Ramos (cell line): ENCODE measurements at regions not wholly inside any gene's neighbourhood (a gene's known extent, or its start where the extent isn't known, plus 50 kb on each side); places are given as distances from the start of the nearest gene placed in this dataset.

Experiments used
- in situ Hi-C: fragments of 300-500 bp; cut with MboI; formaldehyde crosslinking; loops from one replicate; pipeline ENCODE4 v1.14.3; 2022; ENCODE audit warnings: low sequenced_read_pairs; ENCODE audit not compliant: unreplicated experiment

DNA sequence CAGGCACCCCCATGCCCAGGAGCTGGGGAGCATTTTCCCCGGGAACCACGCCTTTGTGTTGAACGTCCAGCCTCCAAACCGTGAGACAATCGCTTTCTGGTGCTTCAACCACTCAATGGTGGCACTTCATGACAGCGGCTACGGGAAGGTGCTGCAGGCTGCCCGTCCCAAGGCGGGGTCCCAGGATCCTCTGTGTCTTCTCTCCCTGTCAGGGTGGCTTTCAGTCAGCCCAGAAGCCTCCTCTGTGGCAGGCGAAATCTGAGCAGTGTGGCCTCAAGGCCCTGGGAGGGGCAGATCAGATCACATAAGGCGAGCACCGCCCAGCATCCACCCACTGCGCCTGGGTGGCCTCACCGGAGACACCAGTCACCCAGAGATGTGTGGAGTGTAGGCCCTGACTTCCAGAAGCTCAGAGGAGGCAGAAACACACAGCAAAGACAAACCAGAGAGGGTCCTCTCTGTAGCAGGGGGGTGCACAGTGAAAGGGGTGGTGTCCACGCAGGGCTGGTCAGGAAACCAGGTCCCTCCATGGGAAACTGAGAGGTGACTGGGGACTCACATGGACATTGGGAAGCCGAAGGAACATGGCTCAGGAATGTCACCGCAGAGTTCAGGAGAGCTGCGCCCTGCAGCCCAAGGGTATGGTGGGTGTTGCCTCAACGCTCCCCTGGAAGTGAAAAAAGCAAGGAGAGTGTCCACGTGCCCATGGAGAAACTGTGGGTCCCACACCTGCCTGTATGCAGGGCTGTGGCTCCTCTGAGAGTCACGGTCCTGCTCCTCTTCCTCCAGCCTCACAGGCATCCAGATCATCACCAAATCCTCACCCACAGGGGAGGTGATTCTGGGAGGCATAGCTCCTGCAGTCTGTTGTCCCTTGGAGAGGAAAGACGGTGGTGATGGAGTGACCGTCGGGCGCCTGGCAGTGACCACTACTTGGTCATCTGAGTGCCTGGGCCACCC is 1420.7 kb downstream of the TBC1D22A start:
- in situ Hi-C loops = no loop called here

DNA sequence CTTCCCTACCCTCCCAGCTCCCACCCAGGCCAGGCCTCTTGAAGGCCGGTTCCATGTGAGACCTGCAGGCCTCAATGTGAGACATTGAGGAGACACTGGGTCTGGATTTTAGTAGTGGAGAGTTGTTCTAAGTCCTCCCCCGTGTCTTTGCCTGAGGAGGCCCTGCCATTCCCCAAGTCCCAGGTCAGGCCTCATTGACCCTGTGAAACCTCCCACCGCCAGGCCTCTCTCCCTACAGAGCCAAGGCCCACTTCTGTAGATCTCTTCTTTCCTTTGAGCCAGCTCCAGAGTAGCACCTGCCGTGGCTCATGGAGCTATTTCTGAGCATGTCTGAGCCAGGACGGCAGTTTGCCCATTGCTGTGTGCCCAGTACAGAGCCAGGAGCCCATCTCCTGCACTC is 1419.6 kb downstream of the TBC1D22A start:
- in situ Hi-C loops = no loop called here

DNA sequence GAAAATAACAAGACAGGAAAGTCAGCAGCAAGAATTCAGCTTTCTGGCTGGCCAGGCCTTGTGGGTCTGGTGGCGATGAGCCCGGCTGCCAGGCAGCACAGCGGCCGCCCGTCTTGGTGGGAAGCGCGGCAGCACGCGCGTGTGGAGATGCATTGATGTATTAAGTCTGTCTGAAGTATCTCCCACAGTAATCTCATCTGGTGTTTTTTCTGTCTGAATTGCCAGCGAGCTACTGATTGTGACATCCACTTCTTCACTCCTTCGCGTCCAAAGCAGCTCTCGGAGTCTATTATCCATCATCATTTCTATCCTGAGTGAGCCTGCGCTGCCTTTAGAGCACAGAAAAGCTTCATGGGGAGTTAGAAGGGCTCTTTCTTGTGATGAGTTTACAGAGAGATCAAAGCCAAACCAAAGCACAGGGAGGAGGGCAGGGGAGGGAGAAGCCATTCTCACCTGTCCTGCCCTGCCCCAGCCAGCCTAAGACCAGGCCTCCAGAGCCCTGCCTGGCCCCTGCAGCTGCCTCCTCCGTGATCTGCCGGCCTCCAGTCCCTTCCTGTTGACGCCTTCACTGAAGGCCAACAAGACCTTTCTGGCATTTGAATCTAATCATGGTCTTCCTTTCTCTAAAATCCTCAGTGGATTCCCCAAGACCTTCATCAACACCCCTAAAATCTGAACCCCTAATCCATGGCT is 1419.0 kb downstream of the TBC1D22A start:
- in situ Hi-C loops = no loop called here

DNA sequence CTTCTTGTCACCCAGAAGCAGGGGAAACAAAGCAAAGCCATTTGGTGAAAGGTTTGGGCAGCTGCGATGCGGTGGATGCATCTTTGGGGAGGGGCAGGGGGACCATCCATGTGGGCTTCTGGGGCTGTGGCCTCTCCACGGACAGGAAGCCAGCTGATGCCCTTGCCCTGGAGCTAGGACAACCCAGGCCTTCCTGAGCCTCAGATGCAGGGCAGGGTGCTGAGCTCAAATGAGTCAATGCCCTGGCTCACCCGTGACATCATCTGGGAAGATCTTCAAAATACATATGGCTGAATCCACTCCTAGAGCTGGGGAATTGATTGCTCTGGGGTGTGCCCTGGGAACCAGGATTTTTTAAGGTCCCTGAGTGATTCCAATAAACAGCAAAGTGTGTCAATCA is 1418.2 kb downstream of the TBC1D22A start:
- in situ Hi-C loops = no loop called here

DNA sequence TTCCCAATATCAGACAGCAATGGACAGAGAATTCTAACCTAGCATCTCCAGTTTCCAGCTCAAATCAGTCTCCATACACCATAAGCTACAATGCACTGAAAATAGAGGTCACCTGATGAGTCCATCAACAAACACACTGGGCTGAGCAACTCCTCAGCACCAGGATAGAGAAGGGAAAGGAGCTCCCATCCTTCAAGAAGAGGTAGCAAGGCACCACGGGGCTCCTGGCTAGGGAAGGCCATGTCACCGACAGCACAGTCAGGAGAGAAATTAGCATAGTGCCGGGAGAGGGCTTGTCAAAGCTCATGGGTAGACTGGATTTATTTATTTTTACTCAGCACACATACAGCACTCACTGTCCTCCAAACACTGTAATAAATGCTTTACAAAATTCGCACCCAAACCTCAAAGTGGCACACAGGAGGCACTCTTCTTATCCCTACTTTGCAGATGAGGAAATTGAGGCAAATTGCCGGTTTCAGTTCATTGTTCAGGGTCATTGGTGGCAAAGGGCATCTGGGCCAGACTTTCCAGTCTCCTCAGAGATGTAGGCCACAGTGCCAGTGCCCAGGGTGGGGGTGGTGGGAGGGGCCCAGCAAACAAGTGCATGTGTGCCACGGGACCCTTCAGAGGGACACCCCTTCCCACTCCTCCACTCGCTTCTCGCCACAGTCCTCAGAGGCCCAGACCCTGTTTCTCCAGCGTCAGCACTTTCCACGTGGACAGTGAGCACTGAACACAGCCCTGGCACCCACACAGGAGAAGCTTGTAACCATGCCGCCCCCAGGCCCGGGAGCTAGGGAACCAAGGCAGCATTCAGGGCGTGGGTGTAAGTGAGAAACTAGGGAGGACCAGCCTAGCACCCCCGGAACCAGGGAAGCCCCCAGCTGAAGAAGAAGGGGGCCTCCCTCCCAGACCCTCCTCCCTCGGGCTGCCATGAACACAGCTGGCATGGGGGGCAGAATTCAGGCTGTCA is 1417.4 kb downstream of the TBC1D22A start:
- in situ Hi-C loops = no loop called here

DNA sequence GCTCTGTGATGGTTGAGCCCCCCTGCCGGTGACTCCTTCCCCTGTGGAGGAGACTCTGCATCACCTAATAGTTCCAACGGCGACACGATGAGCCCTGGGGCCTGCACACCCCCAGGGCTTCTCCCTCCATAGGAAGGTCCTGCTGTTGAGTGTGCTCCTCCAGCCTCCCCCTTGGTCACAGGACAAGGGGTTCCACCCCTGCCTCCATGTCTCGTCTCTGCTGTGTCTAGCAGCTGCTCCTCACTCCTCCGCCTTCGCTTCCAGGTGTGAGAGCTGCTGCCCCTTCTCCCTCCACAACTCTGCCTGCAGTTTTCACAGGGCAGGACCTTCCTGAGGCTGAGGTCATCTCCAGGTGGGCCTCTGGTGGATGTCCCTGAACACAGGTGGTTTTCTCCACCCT is 1416.1 kb downstream of the TBC1D22A start:
- in situ Hi-C loops = no loop called here

DNA sequence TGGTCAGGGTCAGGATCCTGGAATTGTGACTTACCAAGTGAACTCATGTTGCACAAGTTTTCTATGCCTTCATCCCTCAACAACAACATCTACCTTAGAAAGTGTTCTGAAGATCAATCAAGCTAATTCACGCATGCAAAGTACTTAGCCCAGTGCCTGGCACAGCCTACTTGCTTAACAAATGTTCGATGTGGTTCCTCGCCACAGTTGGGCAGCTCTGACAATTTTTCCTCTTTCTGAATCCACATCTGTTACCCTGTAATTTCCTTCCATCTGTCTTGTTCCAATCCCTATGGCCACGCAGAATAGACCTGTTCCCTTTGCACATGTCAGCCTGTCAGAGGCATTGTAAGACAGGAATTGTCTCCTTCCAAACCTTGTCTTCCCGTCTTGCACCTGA is 1415.2 kb downstream of the TBC1D22A start:
- in situ Hi-C loops = no loop called here

DNA sequence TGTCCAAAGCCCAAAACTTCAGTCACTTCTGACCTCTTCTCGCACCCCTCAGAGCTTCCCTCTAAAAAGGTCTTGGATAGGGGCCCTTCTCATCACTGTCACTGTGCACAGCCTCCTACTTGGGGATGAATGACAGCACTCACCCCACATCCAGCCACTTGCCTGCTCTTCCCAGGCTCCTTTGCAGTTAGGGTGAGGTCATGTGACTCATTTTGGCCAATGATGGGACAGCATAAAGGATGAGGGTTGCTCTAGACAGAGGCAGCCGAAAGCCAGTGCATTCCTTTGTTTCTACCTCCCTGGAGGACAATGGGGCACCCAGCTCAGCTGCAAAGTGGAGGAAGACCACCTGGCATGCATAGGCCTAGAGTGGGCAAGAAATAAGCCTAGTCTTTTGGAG is 1413.3 kb downstream of the TBC1D22A start:
- in situ Hi-C loops = no loop called here

DNA sequence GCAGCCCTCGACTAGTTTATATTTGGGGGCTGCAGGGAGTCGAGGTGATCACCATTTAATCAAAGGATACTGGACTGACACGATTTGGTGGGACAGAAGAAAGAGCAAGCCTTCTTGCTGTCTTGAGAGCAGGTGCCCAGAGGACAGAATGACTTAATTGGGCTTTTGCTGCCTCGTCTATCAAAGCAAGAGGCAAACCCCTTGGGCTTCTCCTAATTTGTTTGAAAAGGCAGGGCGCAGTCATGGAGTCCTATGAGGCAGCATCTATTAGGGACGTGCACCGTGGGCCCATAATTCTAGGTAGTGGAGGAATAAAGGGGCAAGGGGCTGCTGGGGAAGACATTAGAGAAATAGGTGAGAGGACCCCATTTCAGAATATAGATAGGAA is 1411.3 kb downstream of the TBC1D22A start:
- in situ Hi-C loops = no loop called here

DNA sequence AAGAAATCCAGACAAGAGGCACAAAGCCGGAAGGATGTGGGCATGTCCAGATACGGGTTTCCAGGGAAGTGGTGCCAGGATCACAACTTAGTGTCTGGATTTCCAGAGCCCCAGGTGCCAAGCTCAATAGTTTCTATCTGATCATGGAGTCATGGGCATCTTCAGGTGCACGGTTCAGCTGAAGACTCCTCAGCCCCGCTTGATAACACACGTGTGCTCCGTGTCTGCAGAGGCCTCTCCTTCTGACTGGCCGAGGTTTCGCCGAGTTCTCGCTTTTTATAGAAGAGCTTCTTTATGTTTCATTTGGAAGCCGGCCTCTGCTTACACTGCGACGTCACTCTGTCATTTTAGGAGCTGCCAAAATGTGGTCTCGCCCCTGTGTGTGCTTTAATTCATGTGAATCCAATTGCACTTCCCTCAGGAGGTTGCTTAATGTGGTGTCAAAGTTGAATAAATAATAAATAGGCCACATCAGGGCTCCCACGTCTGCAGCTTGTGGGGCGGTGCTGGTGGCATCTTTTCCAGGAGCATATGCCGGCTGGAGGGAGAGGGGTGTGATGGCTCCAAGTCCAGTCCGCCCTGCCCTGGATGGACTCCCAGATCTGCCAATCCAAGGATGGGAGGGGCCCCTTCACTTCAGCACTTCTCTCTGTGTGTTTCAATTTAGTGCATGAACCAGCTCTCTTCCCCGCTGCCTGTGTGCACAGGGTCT is 1410.8 kb downstream of the TBC1D22A start:
- in situ Hi-C loops = no loop called here

DNA sequence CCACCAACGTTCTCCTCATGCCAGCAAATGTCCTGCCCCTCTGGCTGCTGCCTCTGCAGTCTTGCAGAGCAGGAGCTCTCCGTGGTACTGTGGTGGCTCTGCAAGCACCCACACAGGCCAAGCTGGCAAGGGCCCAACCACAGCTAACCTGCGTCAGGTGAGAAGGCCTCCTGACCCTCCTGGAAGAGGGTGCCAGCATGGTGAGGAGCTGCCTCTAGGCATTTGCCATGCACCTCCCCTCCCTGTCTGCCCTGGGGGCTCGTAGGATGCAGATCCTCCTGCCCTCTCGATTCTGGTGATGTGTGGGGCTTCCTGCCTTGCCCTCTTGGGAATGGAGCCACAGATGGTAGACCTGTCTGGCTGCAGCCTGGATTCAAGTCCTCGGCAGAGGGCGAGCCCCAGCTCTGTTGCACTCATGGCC is 1408.8 kb downstream of the TBC1D22A start:
- in situ Hi-C loops = no loop called here

DNA sequence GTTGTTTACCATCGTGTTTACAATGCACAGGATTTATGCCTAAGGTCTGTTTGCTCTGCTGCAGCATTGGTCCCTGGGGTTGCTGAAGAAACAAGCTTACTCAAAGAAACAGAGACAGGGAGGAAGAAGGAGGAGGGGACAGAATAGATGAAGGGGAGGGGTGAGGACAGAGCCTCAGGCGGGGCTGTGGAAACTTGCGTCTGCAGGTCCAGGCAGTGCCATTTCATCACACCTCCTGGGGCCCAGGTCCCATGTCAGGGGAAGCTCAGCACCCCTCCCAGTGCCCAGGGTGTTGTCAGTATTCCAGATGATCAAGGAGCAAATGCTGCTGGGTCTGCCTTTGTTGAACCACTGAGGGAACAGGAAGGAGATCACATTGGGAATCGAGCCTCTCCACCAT is 1406.8 kb downstream of the TBC1D22A start:
- in situ Hi-C loops = no loop called here

DNA sequence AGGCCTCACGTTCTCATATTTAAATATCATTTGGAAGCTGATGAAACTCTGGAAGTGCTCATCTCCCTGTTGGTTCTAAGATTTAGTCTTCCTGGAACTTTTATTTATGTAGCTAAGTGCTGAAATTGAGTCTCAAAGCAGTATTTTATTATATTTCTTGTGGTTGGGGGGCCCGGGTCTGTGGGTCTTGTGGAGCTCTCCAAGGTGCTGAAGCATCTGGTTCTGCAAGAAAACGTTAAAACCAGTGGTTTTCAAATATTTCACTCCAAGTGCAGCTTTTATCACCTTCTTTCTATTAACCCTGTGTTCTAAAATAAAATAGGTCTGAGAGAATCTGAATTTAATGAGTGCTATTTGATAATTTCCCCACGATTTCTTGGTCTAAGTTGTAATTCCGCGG is 1404.8 kb downstream of the TBC1D22A start:
- in situ Hi-C loops = no loop called here

DNA sequence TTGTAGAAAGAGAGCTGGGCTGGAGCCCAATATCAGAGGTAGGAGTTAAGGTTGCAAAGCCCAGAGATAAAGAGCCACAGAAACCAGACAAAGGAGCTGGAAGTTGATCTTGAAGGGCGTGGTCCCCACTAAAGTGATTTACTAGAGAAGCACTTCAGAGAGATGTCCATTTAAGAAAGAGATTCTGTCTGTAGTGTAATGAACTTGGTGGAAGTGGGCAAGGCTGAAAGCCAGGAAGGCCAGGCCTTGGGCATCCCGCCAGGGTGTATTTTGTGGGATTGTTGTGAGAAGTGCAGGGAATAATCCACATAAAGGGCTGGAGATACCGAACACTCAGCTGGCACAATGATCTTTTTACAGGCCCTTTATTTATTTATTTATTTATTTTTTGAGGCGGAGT is 1398.8 kb downstream of the TBC1D22A start:
- in situ Hi-C loops = no loop called here

DNA sequence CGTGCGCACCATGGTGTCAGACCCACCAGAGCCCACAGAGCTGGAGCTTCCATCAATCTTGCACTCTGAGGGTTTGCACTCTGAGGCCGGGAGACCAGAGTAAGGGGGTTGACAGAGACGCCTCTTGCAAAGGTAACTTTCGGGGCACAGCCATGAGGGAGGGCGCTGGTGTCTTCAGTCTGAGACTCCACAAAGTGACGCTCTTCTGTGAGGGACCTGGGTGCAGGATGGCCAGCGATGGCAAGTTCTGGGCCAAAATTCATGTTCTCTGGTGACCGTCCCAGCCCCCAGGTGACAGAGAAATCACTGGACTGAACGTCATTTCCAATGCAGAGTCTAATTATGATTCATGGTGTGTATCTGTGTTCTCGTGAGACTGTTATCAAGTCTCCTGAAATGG is 1395.2 kb downstream of the TBC1D22A start:
- in situ Hi-C loops = no loop called here

DNA sequence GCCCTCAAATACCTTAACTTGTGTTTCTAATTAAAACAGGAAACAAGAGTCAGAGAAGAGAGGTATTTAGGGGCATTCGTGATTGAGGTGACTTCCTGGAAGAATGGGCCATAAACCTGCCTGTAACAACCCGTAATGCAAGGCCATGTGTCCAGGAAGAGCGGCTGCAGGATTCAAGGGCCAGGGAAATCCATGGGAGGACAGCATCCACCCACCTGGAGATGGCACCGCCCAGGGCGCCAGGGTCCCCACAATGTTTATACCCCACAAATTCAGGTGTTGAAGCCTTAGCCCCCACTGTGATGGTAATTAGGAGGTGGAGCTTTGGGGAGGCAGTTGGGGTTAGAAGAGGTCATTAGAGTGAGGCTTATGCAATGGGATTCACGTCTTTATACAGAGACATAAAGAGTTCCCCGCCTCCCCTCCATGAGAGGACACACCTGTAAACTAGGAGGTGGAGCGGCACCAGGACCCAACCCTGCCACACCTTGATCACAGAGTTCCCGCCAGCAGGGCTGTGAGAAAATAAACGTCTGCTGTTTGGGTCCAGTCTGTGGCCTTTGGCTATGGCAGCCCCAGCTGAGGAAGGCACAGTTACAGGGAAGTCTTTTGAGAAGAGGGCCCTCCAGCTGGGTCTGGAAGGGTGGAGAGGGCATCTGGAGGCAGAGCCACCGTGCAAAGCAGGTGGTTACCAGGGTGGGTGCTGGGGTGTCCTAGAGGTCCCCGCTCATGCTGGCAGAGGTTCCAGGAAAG is 1394.3 kb downstream of the TBC1D22A start:
- in situ Hi-C loops = no loop called here

DNA sequence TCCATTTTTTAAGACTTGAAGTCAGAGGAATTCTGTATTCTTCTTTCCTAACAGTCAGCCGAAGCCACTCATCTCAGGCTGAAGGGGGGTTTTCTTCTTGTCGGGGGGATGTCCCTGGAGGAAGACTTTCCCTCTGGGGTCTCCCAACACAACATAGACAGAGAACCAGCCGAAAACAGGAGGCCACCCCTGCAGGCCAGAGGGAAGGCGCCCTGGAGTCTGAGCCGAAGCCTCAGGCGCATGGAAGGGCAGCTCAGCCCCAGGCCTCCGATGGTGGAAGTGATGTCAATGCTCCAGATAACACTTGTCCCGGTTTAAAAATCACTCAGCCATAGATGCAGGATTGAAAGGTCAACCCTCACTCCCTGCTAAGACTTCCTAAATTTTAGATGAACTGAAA is 1393.0 kb downstream of the TBC1D22A start:
- in situ Hi-C loops = no loop called here

DNA sequence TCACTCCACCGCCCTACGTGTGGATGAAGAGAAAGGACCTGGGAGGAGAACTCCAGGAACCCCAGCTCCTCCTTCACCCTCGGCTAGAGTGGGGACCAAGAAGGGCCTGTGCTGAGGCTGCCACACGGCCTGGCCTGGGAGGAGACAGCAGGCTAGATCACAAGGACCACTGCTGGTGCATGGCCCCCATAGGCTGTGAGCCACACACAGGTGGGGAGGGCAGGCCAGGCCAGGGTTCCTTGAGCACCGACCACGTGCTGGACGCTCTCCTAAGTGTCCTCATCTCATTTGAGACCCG is 1392.4 kb downstream of the TBC1D22A start:
- in situ Hi-C loops = no loop called here

DNA sequence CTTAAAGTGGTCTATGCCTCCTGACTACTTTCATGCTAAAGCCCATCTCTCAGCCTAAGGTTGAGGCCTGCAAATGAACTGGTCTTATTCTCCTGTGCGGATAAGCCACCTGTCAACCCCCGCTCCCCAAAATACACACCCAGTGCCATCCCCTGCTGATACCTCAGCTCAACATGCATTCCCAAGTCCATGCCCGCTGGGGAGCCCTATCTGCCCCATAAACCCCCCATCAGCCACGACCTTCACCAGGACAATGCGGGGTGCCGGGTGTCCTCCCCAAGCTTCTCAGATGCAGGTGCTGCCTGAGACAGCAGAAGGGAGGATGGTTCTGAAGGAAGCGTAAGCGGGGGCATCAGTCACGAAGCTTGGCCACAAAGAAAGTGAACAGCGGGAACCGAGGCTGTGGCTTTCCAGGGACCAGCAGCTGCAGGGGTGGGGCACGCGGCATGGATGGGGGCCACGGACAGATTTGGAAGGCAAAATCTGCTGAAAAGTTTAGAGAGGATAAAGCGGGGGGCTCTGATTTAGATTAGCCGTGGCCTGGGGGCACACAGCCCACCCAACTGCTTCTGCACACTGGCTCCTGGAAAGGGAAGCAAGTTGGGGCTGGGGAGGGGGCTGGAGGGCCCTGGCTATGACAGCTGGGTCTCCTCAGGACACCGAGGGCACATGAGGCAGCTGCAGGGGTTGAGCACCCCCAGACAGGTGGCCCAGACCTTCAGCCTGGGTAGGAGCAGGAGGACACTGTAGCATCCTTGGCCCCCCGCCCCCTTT is 1391.9 kb downstream of the TBC1D22A start:
- in situ Hi-C loops = no loop called here
